H1 (cell line): ENCODE measurements at regions not wholly inside any gene's neighbourhood (a gene's known extent, or its start where the extent isn't known, plus 50 kb on each side); places are given as distances from the start of the nearest gene placed in this dataset.

Experiments
- CTCF ChIA-PET: fragments of 300-600 bp; sonication (Branson Sonifier 250); formaldehyde crosslinking; loops from one replicate; lab custom pipeline; 2021; ENCODE audit not compliant: partially characterized antibody; lab: Charles Lee
- POLR2A ChIA-PET: fragments of 300-600 bp; sonication (Branson Sonifier 250); formaldehyde crosslinking; loops from one replicate; lab custom pipeline; 2021; ENCODE audit warnings: inconsistent platforms; ENCODE audit not compliant: partially characterized antibody; lab: Charles Lee
- DNase-seq, 2 experiments: peaks; one replicate each; pipeline versions ENCODE4 v3.0.0 to v3.0.0-alpha.2; 2010 to 2022; ENCODE audit warnings: low spot score in 2 of 2, low read depth in 1 of 2, mixed read lengths in 1 of 2
- FAIRE-seq: peaks from 2 replicates; lab custom pipeline; 2011; peaks lifted over from hg19 to GRCh38; lab: Jason Lieb, UNC
- H2AFZ ChIP-seq: 2 replicates; pipeline ENCODE4 v1.8.1; 2012; ENCODE audit warnings: low read length, inconsistent platforms
- H2AK5ac ChIP-seq: 2 replicates; pipeline ENCODE4 v1.6.1; 2013; ENCODE audit warnings: low read depth, low read length
- H2BK120ac ChIP-seq: replicated peaks from 2 replicates; pipeline ENCODE3; 2013; ENCODE audit warnings: low read depth, low read length, inconsistent platforms
- H2BK12ac ChIP-seq: 2 replicates; pipeline ENCODE4 v1.6.1; 2013; ENCODE audit warnings: low read depth, low read length
- H2BK15ac ChIP-seq: 2 replicates; pipeline ENCODE4 v1.6.1; 2013; ENCODE audit warnings: low read length
- H2BK20ac ChIP-seq: 2 replicates; pipeline ENCODE4 v1.6.1; 2013; ENCODE audit warnings: low read length
- H2BK5ac ChIP-seq: 2 replicates; pipeline ENCODE4 v1.6.1; 2013; ENCODE audit warnings: low read depth, low read length
- H3K14ac ChIP-seq: 2 replicates; pipeline ENCODE4 v1.6.1; 2013; ENCODE audit warnings: inconsistent platforms; ENCODE audit not compliant: insufficient read length
- H3K18ac ChIP-seq: 2 replicates; pipeline ENCODE4 v1.6.1; 2013; ENCODE audit warnings: low read length; ENCODE audit errors: extremely low read depth
- H3K23ac ChIP-seq: 2 replicates; pipeline ENCODE4 v1.6.1; 2013; ENCODE audit warnings: inconsistent platforms; ENCODE audit not compliant: insufficient read length
- H3K23me2 ChIP-seq: 2 replicates; pipeline ENCODE4 v1.6.1; 2013; ENCODE audit warnings: low read depth, low read length
- H3K27ac ChIP-seq: 2 replicates; pipeline ENCODE4 v1.6.1; 2011; ENCODE audit warnings: low read depth, low read length, inconsistent platforms
- H3K27me3 ChIP-seq, 4 experiments: replicated peaks in 1 of 4; 1 replicate in 1 of 4; 2 replicates in 3 of 4; pipeline versions ENCODE4 v1.6.1 to v1.8.1; 2011 to 2013; ENCODE audit warnings: low read length in 3 of 4, mild to moderate bottlenecking in 3 of 4, inconsistent platforms in 2 of 4, mixed read lengths in 2 of 4, moderate library complexity in 1 of 4; ENCODE audit not compliant: control insufficient read depth in 3 of 4, insufficient read depth in 3 of 4; ENCODE audit errors: extremely low read depth in 1 of 4
- H3K36me3 ChIP-seq, 4 experiments: 2 replicates each; pipeline versions ENCODE4 v1.6.1 to v1.8.1; 2011 to 2013; ENCODE audit warnings: mild to moderate bottlenecking in 4 of 4, low read length in 3 of 4, moderate library complexity in 2 of 4, control low read depth in 1 of 4, inconsistent platforms in 1 of 4; ENCODE audit not compliant: insufficient read depth in 4 of 4, control insufficient read depth in 2 of 4
- H3K4ac ChIP-seq: replicated peaks from 2 replicates; pipeline ENCODE3; 2013; ENCODE audit warnings: low read length, low read depth, mixed read lengths, inconsistent platforms; ENCODE audit not compliant: insufficient read length
- H3K4me1 ChIP-seq, 4 experiments: replicated peaks in 1 of 4; 1 replicate in 1 of 4; 2 replicates in 3 of 4; pipeline versions ENCODE4 v1.6.1 to v1.8.1; 2011 to 2013; ENCODE audit warnings: low read length in 3 of 4, inconsistent platforms in 2 of 4, mixed read lengths in 1 of 4; ENCODE audit not compliant: insufficient read depth in 4 of 4, control insufficient read depth in 3 of 4
- H3K4me2 ChIP-seq, 2 experiments: 2 replicates each; pipeline versions ENCODE4 v1.6.1 to v1.8.1; 2011 to 2013; ENCODE audit warnings: low read depth in 2 of 2, low read length in 2 of 2, control low read depth in 1 of 2, inconsistent platforms in 1 of 2, mild to moderate bottlenecking in 1 of 2; ENCODE audit not compliant: insufficient read depth in 1 of 2
- H3K4me3 ChIP-seq, 4 experiments: fragments of 200-600, 300-600 bp in 1 of 4; sonication (generic), shearing (Covaris generic), sonication (Bioruptor Twin) in 1 of 4; 2 replicates each; pipeline versions ENCODE4 v1.5.1 to v1.8.1; 2011 to 2016; ENCODE audit warnings: low read length in 4 of 4, low read depth in 3 of 4, control low read depth in 2 of 4, inconsistent platforms in 2 of 4, mild to moderate bottlenecking in 2 of 4, mixed read lengths in 1 of 4, moderate library complexity in 1 of 4; ENCODE audit not compliant: insufficient read depth in 2 of 4; ENCODE audit errors: extremely low read depth in 1 of 4
- H3K56ac ChIP-seq: replicated peaks from 2 replicates; pipeline ENCODE3; 2013; ENCODE audit warnings: low read depth, mild to moderate bottlenecking, mixed read lengths, low read length, inconsistent platforms; ENCODE audit not compliant: insufficient read length
- H3K79me1 ChIP-seq: 2 replicates; pipeline ENCODE4 v1.6.1; 2013; ENCODE audit warnings: low read depth, low read length, control low read depth
- H3K79me2 ChIP-seq, 2 experiments: 2 replicates each; pipeline versions ENCODE4 v1.6.1 to v1.8.1; 2012 to 2013; ENCODE audit warnings: low read length in 2 of 2, mild to moderate bottlenecking in 2 of 2, inconsistent platforms in 1 of 2; ENCODE audit not compliant: insufficient read depth in 2 of 2, control insufficient read depth in 1 of 2
- H3K9ac ChIP-seq, 4 experiments: replicated peaks in 1 of 4; 1 replicate in 1 of 4; 2 replicates in 3 of 4; pipeline versions ENCODE4 v1.6.1 to v1.8.1; 2011 to 2013; ENCODE audit warnings: low read depth in 3 of 4, low read length in 3 of 4, control low read depth in 2 of 4, mild to moderate bottlenecking in 2 of 4, moderate library complexity in 2 of 4, inconsistent platforms in 1 of 4; ENCODE audit errors: extremely low read depth in 1 of 4
- H3K9me3 ChIP-seq, 2 experiments: 2 replicates each; pipeline versions ENCODE4 v1.6.1 to v1.8.1; 2012 to 2013; ENCODE audit warnings: mild to moderate bottlenecking in 2 of 2, moderate library complexity in 2 of 2, control low read depth in 1 of 2, inconsistent platforms in 1 of 2, low read depth in 1 of 2, low read length in 1 of 2, mixed read lengths in 1 of 2; ENCODE audit not compliant: insufficient read depth in 2 of 2
- H4K20me1 ChIP-seq, 2 experiments: replicated peaks in 1 of 2; 2 replicates each; pipeline versions ENCODE3 to v1.8.1; 2011 to 2013; ENCODE audit warnings: inconsistent platforms in 2 of 2, low read length in 2 of 2, mild to moderate bottlenecking in 1 of 2; ENCODE audit not compliant: insufficient read depth in 2 of 2, control insufficient read depth in 1 of 2
- H4K5ac ChIP-seq: 2 replicates; pipeline ENCODE4 v1.6.1; 2013; ENCODE audit warnings: low read length, low read depth, mixed read lengths, inconsistent platforms; ENCODE audit not compliant: insufficient read length
- H4K8ac ChIP-seq: 2 replicates; pipeline ENCODE4 v1.8.0; 2013; ENCODE audit warnings: mild to moderate bottlenecking, moderate library complexity, low read length, inconsistent platforms; ENCODE audit not compliant: insufficient read depth; ENCODE audit errors: extremely low read depth
- H4K91ac ChIP-seq: replicated peaks from 2 replicates; pipeline ENCODE3; 2013; ENCODE audit warnings: low read length, mixed read lengths, inconsistent platforms; ENCODE audit not compliant: insufficient read length
- ASH2L ChIP-seq: fragments of 200-600, 300-600 bp; sonication (generic); IDR thresholded peaks from one replicate; pipeline ENCODE4 v1.7.1; 2017; ENCODE audit warnings: low read length
- BRCA1 ChIP-seq: IDR thresholded peaks from 2 replicates; pipeline ENCODE4 v1.6.1; 2012; ENCODE audit warnings: low read depth, low read length, improper control_type of control experiment
- CBX5 ChIP-seq: fragments of 300-800, 300-1000 bp; sonication (generic); IDR thresholded peaks from 2 replicates; pipeline ENCODE4 v1.7.1; 2016; ENCODE audit warnings: antibody characterized with exemption, low read length, low read depth
- CEBPB ChIP-seq: IDR thresholded peaks from 2 replicates; pipeline ENCODE4 v1.6.1; 2012; ENCODE audit warnings: low read depth, low read length
- GTF2F1 ChIP-seq: IDR thresholded peaks from 2 replicates; pipeline ENCODE4 v1.6.1; 2012; ENCODE audit warnings: low read depth, low read length, improper control_type of control experiment, borderline replicate concordance
- HDAC6 ChIP-seq: IDR thresholded peaks from one replicate; pipeline ENCODE4 v1.7.1; 2012; ENCODE audit warnings: low read depth, mild to moderate bottlenecking, inconsistent platforms, low read length, moderate library complexity
- KDM1A ChIP-seq: fragments of 200-600, 300-600 bp; sonication (generic); IDR thresholded peaks from 2 replicates; pipeline ENCODE4 v1.7.1; 2016; ENCODE audit warnings: mild to moderate bottlenecking, low read length, borderline replicate concordance
- NANOG ChIP-seq: IDR thresholded peaks from 2 replicates; pipeline ENCODE4 v1.6.1; 2011; ENCODE audit warnings: low read length, low read depth, mild to moderate bottlenecking, inconsistent platforms; ENCODE audit not compliant: insufficient read depth, poor library complexity, severe bottlenecking
- PHF8 ChIP-seq: fragments of 200-600 bp; sonication (generic); conservative IDR thresholded peaks from 2 replicates; pipeline ENCODE4 v1.7.1; 2012; ENCODE audit warnings: low read depth, mild to moderate bottlenecking, inconsistent platforms, low read length, moderate library complexity
- POLR2AphosphoS5 ChIP-seq: IDR thresholded peaks from 2 replicates; pipeline ENCODE4 v1.6.1; 2011; ENCODE audit warnings: low read depth, low read length
- RAD21 ChIP-seq, 2 experiments: IDR thresholded peaks in 1 of 2; conservative IDR thresholded peaks in 1 of 2; 2 replicates each; pipeline ENCODE4 v1.6.1; 2011; ENCODE audit warnings: low read depth in 2 of 2, low read length in 2 of 2, improper control_type of control experiment in 1 of 2, inconsistent platforms in 1 of 2, mild to moderate bottlenecking in 1 of 2, moderate library complexity in 1 of 2
- SIRT6 ChIP-seq: IDR thresholded peaks from one replicate; pipeline ENCODE4 v1.7.1; 2012; ENCODE audit warnings: low read length, inconsistent platforms
- USF2 ChIP-seq: IDR thresholded peaks from 2 replicates; pipeline ENCODE4 v1.6.1; 2011; ENCODE audit warnings: low read length, improper control_type of control experiment

GRCh38 chr1:106646261-106646784 lies 410.2 kb upstream of the PRMT6 start:
- DNase-seq: no peak
- Histone ChIP-seq H3K4me1 (no peaks in the 10 kb centered on the region), H3K23me2 (no peaks in the 10 kb centered on the region), H3K79me1 (no peaks in the 10 kb centered on the region), H3K27me3 (no peaks in the 10 kb centered on the region), H3K23ac (no peak overlapping the region), H2AK5ac (no peak overlapping the region), H4K5ac (no peak overlapping the region), H3K9me3 (no peaks in the 10 kb centered on the region), H3K14ac (no peak overlapping the region), H3K27ac (no peak overlapping the region), H2BK15ac (no peak overlapping the region), H2BK20ac (no peak overlapping the region), H3K4ac (no peak overlapping the region), H2BK12ac (no peak overlapping the region), H3K4me2 (no peak overlapping the region), H2AFZ (no peak overlapping the region), H3K56ac (no peak overlapping the region), H4K20me1 (no peaks in the 10 kb centered on the region), H3K79me2 (no peaks in the 10 kb centered on the region), H2BK120ac (no peak overlapping the region)
- POLR2A ChIA-PET: no interaction called here
- FAIRE-seq: no peak
- CTCF ChIA-PET: interaction anchor here (0.6 kb wide), 1 partner anchor 752 kb away, joined by 3 read pairs; no protein-coding TSS in a partner anchor
- TF ChIP-seq POLR2AphosphoS5 (no peak), SIRT6 (no peak), CEBPB (no peak), NANOG (no peak), ASH2L (no peak), BRCA1 (no peak), KDM1A (no peak), PHF8 (no peak), HDAC6 (no peak), GTF2F1 (no peak), CBX5 (no peak), USF2 (no peak), RAD21 (IDR thresholded peaks at IDR 0.05 in 1 of 2, conservative IDR thresholded peaks at IDR 0.05 in 1 of 2; ENCODE audit: low read depth in 2 of 2, low read length in 2 of 2) (no peak)
- TF ChIP-seq, all 59 proteins: peak for 0
- Histone ChIP-seq H3K18ac (no peak overlapping the region), H2BK5ac (no peak overlapping the region), H4K91ac (no peak overlapping the region), H3K9ac (no peak overlapping the region), H4K8ac (no peak overlapping the region), H3K36me3 (no peaks in the 10 kb centered on the region), H3K4me3 (no peak overlapping the region)
